NT2/D1 (cell line): ENCODE measurements at regions not wholly inside any gene's neighbourhood (a gene's known extent, or its start where the extent isn't known, plus 50 kb on each side); places are given as distances from the start of the nearest gene placed in this dataset.

Experiments
- DNase-seq: peaks from one replicate; pipeline ENCODE4 v3.0.0-alpha.2; 2011; ENCODE audit warnings: low read depth, low spot score
- H3K27me3 ChIP-seq: 2 replicates; pipeline ENCODE4 v1.6.0; 2011; ENCODE audit warnings: mild to moderate bottlenecking; ENCODE audit not compliant: insufficient read length, insufficient read depth
- H3K36me3 ChIP-seq: 2 replicates; pipeline ENCODE4 v1.6.1; 2011; ENCODE audit warnings: mild to moderate bottlenecking, low read length, mixed read lengths; ENCODE audit not compliant: insufficient read depth, insufficient read length
- H3K4me1 ChIP-seq: 2 replicates; pipeline ENCODE4 v1.5.1; 2011; ENCODE audit not compliant: insufficient read depth, insufficient read length
- H3K4me3 ChIP-seq: 2 replicates; pipeline ENCODE4 v1.5.1; 2011; ENCODE audit warnings: low read depth; ENCODE audit not compliant: insufficient read length
- H3K9ac ChIP-seq: 2 replicates; pipeline ENCODE4 v1.6.0; 2011; ENCODE audit warnings: low read depth; ENCODE audit not compliant: insufficient read length
- H3K9me3 ChIP-seq: 2 replicates; pipeline ENCODE4 v1.5.1; 2011; ENCODE audit warnings: mild to moderate bottlenecking, low read length; ENCODE audit not compliant: insufficient read depth
- SUZ12 ChIP-seq: IDR thresholded peaks from 2 replicates; pipeline ENCODE4 v1.6.1; 2011; ENCODE audit not compliant: insufficient read length, insufficient read depth; ENCODE audit errors: extremely low read depth
- YY1 ChIP-seq: IDR thresholded peaks from 2 replicates; pipeline ENCODE4 v1.6.1; 2011; ENCODE audit not compliant: insufficient read length, insufficient read depth
- ZNF274 ChIP-seq: IDR thresholded peaks from 2 replicates; pipeline ENCODE4 v1.6.1; 2011; ENCODE audit warnings: mild to moderate bottlenecking, low read depth, low read length

DNA sequence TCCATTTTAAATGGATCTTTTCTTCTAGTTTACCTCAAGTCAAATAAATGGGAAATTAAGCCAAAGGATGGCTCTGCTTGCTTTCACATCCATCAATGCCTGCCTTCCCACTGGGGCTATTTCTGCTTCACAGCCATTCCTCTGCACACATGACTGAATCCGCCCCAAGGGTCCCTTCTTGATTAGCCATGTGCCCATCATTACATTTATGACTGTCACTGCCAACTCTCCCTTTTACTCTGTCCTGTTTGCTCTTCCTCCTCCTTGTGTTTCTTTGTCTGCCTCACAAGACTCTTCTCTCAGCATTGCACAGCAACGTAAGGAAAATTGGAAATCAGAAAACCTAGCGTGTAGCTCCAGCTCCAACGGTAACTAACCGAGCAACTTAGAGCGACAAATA is 410.2 kb downstream of the TBC1D4 start:
- Histone ChIP-seq H3K9me3 (no peaks in the 10 kb centered on the region), H3K27me3 (no peaks in the 10 kb centered on the region), H3K4me3 (no peak overlapping the region), H3K9ac (no peak overlapping the region), H3K4me1 (no peaks in the 10 kb centered on the region), H3K36me3 (no peaks in the 10 kb centered on the region)
- DNase-seq: no peak
- TF ChIP-seq YY1 (no peak), SUZ12 (no peak), ZNF274 (no peak)

DNA sequence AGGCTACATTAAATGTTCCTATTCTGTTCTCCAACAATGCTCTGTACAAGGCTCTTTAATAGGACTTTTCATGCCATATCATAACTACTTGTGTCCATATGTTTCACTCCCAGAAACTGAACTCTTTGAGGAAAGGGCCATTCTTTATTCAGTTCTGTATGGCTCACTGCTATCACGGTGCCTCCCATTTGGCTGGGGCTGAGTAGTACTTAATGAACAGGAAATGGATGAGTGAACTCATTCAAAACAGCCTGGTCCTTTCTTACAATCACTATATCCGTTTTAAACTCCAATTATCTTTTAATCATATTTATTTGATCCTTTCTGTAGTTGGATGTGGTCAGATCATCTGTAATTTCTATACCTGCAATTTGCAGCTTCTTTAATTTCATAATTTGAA is 410.6 kb downstream of the TBC1D4 start:
- H3K9ac ChIP-seq: no peak overlapping the region
- no peaks in the 10 kb centered on the region for H3K36me3 ChIP-seq

DNA sequence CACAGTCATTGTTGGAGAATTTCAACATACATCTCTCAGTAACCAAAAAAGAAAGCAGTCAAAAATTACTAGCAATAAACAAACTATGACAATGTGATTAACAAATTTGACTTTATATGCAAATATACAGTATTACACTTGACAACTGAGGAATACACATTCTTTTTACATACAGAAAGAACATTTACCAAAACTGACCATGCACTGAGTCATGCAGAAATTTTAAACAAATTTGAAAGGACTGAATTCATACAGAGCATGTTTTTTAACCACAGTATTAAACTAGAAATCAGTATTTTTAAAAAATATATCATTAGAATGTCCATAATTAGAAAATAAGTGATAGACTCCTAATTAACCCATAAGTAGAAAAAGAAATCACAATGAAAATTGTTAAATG is 420.1 kb downstream of the TBC1D4 start:
- Histone ChIP-seq H3K4me1 (no peaks in the 10 kb centered on the region), H3K9ac (no peak overlapping the region), H3K4me3 (no peak overlapping the region), H3K36me3 (no peaks in the 10 kb centered on the region), H3K27me3 (no peaks in the 10 kb centered on the region), H3K9me3 (no peaks in the 10 kb centered on the region)
- no peak for DNase-seq
- TF ChIP-seq SUZ12 (no peak), YY1 (no peak), ZNF274 (no peak)

More for the DNA sequence above, 410.6 kb downstream of the TBC1D4 start:
- no peaks in the 10 kb centered on the region for H3K27me3 ChIP-seq
- H3K9me3 ChIP-seq: no peaks in the 10 kb centered on the region
- H3K4me1 ChIP-seq: no peaks in the 10 kb centered on the region
- DNase-seq: no peak
- H3K4me3 ChIP-seq: no peak overlapping the region
- TF ChIP-seq SUZ12 (no peak), ZNF274 (no peak), YY1 (no peak)

DNA sequence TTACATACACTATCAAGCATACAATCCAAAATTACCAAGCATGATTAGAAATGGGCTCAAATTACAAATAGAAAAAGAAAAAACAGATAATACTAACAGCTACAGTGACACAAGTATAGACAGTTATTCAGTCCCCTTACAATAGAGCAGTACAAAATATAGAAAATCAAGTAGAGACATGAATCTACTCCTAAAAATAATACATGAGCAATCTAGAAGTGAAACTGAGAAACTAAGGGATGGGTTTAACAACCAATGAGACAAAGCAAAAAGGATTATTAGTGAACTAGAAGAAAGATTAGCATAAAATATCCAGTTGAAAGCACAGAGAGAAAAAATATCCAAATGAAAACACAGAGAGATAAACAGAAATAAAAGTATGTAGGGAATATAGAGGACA is 426.7 kb downstream of the TBC1D4 start:
- Histone ChIP-seq H3K27me3 (no peaks in the 10 kb centered on the region), H3K36me3 (no peaks in the 10 kb centered on the region), H3K4me3 (no peak overlapping the region), H3K4me1 (no peaks in the 10 kb centered on the region), H3K9ac (no peak overlapping the region), H3K9me3 (no peaks in the 10 kb centered on the region)
- no peak for TF ChIP-seq SUZ12
- no peak for TF ChIP-seq ZNF274
- TF ChIP-seq YY1: no peak
- DNase-seq: no peak

DNA sequence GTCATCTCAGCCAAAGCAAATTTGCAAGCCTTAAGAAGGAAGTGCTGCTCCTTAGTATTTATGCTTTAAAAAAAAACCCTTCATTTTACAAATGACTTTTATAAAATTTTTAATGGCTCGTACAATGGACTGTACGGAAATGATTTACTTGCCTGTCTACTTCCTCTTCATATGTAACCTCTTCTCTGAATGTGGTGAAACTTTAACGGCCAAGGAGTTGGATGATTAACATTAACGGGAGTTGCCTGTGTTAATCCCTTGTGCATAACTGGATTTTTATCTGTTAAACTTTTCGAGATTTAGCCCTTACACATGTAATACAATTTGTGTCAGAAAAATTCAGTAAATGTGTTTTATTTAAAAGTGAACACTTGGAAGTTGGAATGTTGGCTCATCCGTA is 429.4 kb downstream of the TBC1D4 start:
- no peak overlapping the region for H3K9ac ChIP-seq
- no peaks in the 10 kb centered on the region for H3K27me3 ChIP-seq
- no peaks in the 10 kb centered on the region for H3K36me3 ChIP-seq
- H3K4me3 ChIP-seq: no peak overlapping the region
- H3K9me3 ChIP-seq: no peaks in the 10 kb centered on the region
- DNase-seq: no peak
- no peaks in the 10 kb centered on the region for H3K4me1 ChIP-seq
- TF ChIP-seq SUZ12 (no peak), ZNF274 (no peak), YY1 (no peak)

DNA sequence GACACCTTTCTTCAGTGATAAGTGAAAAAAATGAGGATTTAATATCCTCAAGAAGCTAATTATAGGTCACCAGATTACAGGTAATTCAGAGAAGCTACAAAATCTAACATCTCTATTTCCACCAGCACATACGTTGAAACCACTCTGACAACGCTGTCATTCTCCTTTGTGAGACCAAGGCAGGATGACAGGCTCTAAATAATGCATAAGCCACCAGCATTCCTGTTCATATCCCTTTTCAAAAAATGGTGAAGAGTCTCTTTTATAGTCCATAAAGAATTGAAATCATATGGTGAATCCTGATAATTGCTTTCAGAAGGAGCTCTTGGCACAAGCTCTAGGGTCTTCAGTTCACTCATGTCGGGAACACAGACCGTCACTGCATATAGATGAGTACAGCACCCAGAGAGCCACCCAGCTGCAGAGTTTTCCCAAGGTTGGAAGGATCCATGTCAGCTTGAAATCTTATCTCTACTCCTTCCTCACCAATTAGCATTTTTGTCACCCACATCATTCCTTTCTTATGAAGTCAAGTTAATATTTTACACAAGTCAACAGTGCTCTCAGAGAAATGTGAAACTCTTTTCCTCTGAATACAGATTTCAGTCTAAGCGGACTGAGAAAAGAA is 431.4 kb downstream of the TBC1D4 start:
- Histone ChIP-seq H3K9ac (no peak overlapping the region), H3K9me3 (no peaks in the 10 kb centered on the region), H3K4me1 (no peaks in the 10 kb centered on the region), H3K4me3 (no peak overlapping the region), H3K27me3 (no peaks in the 10 kb centered on the region), H3K36me3 (no peaks in the 10 kb centered on the region)
- DNase-seq: no peak
- TF ChIP-seq ZNF274: no peak
- no peak for TF ChIP-seq YY1
- TF ChIP-seq SUZ12: no peak

DNA sequence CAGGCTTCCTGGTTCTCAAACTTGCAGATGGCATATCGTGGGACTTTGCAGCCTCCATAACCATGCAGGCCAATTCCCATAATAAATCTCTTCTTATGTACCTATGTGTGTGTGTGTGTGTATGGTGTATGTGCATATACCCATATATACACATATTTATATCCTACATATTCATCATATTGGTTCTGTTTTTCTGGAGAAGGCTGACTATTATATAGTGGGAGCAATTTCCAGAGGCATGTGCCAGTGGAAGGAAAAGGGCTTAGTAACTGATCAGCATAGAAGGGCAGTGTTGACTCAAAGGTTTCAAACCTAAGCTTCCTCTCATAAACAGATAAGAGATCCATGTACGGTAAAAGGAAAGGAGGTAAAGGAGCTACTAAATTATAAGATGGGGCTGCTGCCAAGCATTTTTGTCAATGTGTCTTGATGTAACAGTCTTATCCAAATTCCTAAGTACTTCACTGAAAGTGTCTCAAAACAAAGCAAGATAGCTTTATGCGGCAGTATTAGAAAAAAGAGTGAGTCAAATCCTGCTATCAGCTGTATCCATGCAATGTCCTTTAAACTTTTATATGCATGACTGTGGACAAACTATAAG is 432.1 kb downstream of the TBC1D4 start:
- H3K9ac ChIP-seq: no peak overlapping the region
- no peak overlapping the region for H3K4me3 ChIP-seq
- TF ChIP-seq ZNF274 (no peak), SUZ12 (no peak), YY1 (no peak)
- H3K4me1 ChIP-seq: no peaks in the 10 kb centered on the region
- no peaks in the 10 kb centered on the region for H3K27me3 ChIP-seq
- DNase-seq: no peak
- no peaks in the 10 kb centered on the region for H3K9me3 ChIP-seq
- no peaks in the 10 kb centered on the region for H3K36me3 ChIP-seq

DNA sequence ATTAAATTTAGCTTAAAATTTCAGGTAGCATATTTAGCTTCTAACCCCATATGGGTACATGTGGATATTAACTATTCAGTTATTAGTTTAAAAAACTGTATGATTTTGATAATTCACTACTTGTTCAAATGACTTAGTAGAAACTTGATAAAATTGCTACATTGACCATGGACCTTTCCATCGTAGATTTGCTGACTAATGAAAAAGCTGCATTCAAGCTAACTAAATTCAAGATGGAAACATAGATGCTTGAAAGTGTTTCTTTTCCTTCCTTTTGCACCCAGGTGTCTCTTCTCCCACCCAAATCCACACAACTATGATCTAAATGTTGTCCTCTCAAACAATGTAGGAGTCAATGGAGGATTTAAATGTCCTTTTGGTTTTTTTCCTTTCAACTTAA is 439.2 kb downstream of the TBC1D4 start:
- TF ChIP-seq SUZ12: no peak
- TF ChIP-seq YY1: no peak
- TF ChIP-seq ZNF274: no peak
- Histone ChIP-seq H3K9ac (no peak overlapping the region), H3K4me1 (no peaks in the 10 kb centered on the region), H3K4me3 (no peak overlapping the region), H3K36me3 (no peaks in the 10 kb centered on the region), H3K27me3 (no peaks in the 10 kb centered on the region), H3K9me3 (no peaks in the 10 kb centered on the region)
- DNase-seq: no peak
